GM19324 (cell line): ENCODE measurements at regions not wholly inside any gene's neighbourhood (a gene's known extent, or its start where the extent isn't known, plus 50 kb on each side); places are given as distances from the start of the nearest gene placed in this dataset.

ENCODE experiments used
- ATAC-seq: cut with Tn5 transposase; IDR thresholded peaks from one replicate; pipeline ENCODE4 v1.9.1; 2021; ENCODE audit warnings: mild to moderate bottlenecking, moderate library complexity; ENCODE audit not compliant: unreplicated experiment, low FRiP score

- ATAC-seq, result no peak
These were observed 111.9 kb upstream of the SLC44A3 start for GRCh38 chr1:94708299-94708685.

DNA sequence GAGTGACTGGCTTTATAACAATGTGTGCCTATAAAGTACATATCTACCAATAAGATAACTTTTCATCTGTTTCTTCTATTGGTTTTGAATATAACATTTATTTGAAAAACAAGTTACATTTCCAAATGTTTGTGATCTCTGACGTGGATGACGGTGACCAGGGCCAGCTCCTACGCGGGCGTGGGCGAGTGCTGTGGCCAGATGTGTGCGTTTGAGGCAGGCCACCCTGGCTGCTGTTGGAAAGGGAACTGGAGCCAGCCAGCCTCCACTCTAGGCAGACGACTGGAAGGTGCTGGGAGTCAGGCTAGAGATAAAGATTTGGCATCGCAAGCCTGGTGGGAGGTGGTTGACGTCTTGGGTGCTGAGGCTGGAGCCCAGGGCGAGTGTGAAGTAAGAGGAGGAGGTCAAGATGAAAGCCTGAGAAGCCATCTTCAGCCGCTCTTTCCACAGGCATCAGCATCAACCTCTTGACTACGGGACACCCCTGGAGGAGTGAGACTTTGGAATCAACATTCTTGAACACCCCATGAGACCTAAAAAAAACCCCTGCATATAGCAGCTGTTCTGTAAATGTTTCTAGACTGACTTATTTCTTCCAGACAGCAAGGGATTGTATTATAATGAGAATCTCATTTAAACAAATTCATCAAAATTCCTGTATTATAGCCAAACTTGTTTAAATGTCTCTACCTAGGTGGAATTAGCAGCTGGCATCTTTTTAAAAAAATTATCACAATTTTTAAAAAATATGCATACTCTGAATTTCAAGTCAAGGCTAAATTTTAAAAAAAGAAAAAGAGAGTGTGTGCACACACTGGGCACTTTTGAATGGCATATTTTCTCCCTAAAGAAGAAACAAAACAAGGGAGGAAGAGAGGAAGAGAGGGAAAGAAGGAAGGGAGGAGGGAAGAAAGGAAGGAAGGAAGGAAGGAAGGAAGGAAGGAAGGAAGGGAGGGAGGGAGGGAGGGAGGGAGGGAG, 112.5 kb upstream of the SLC44A3 start:
- ATAC-seq, result no peak

DNA sequence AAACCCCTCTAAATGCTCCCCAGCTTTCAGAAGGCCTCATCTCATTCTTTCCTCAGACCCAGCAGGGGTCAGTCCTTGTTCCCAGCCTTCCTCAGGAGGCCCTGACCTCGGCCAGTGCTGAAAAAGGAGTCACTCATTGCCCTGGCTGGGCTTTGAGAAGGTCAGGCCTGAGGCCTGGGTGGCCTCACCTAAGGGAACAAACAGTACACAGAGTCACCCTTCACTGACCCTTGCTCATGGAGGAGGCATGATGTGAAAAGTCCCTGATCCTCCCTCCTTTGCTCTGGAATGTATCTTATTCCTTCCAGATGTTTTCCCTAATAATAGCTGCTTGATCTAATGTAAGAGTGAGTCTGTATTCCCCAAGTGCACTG, 117.7 kb upstream of the SLC44A3 start:
- no peak for ATAC-seq

GRCh38 chr1:94701796-94702441, 118.2 kb upstream of the SLC44A3 start:
- ATAC-seq, result no peak

- no peak for ATAC-seq
These were observed 121.2 kb upstream of the SLC44A3 start for GRCh38 chr1:94698759-94699502.

DNA sequence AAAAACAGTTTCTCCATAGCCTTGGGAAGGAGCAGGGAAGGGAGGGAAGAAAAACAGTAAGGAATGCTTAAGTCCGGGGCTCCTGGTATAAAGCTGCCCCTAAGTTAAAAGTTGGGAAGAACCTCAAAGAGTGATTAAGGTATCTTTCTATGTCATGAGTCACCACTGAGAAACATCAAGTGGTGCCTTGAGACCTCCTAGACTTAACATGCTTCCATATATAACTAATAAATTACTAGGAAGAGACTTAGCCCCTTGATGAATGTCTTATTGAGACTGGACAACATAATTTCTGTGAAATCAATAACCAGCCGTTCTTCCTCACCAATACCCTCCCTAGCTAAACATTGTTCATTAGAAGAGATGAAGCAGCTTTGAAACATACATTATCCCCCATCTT, 121.8 kb upstream of the SLC44A3 start:
- ATAC-seq, result no peak

DNA sequence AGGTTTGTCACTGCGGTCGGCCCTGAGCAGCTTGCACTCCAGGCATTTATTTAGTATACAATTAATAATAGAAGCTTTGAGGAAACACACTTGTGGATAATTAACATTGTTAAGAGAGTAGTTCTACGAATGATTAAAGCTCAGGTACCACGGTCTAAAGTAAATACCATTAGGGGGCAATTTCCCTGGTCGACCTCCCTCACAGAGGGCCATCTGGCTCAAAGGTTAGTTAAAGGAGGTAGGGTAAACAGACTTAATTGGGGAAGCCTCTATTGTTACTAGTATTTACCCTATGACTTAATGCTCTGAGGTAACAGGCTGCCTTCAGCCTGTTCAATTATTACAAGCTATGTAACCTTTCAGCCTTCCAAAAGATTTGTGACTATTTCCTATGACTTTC, 122.3 kb upstream of the SLC44A3 start:
- no peak for ATAC-seq

GRCh38 chr1:94694226-94694915, 125.8 kb upstream of the SLC44A3 start:
- ATAC-seq, result no peak

- ATAC-seq, result no peak
These were observed 126.7 kb upstream of the SLC44A3 start for GRCh38 chr1:94693435-94693834.

GRCh38 chr1:94693029-94693428, 127.1 kb upstream of the SLC44A3 start:
- no peak for ATAC-seq

DNA sequence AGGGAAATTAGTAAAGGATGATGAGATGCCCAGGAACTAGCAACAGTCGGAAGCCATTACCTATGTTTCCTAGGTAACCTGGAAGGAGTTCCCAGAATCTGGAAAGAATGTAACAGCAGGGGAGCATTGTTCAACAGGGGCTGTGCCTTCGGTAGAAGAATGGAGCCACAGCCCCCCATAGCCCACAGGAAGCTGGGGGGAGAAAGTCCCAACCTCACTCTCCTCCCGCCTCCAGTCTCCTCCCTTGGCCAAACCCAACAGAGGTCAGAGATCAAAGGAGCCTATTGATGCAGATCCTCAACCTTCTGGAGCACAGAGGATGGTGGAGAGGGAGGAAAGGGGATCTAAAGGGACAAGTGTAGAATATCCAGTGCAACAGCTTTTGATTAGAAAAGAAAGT, 131.5 kb upstream of the SLC44A3 start:
- ATAC-seq, result no peak

GRCh38 chr1:94686882-94687281, 133.3 kb upstream of the SLC44A3 start:
- no peak for ATAC-seq

DNA sequence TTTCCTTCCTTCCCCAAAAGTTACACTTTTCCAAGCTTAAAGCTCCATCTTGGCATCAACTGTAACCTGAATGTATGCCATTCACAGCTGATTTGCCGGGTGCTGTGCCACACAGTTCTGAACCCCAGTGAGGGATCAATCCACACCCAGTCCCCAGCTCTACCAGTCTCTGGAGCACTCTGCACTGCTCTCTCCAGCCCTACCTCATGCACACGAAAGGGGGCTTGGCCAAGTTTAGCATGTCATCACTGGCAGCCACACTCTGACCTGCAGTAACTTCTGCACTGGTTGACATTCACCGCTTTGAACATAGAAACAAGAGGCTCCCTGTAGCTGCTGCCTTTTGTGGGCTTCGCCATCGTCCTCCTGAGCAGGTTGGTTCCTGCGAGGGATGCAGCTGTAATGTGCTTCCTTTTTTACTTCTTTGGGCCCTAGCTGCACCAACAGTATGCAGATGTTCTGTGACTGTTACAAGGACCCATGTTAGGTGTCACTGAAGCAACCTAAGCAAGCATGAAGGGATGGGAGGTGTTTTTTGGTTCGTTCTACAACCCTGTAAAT, 135.4 kb upstream of the SLC44A3 start:
- ATAC-seq, result no peak

GRCh38 chr1:94683886-94684285, 136.3 kb upstream of the SLC44A3 start:
- no peak for ATAC-seq

GRCh38 chr1:94680039-94680377, 138.4 kb upstream of the F3 start:
- no peak for ATAC-seq

DNA sequence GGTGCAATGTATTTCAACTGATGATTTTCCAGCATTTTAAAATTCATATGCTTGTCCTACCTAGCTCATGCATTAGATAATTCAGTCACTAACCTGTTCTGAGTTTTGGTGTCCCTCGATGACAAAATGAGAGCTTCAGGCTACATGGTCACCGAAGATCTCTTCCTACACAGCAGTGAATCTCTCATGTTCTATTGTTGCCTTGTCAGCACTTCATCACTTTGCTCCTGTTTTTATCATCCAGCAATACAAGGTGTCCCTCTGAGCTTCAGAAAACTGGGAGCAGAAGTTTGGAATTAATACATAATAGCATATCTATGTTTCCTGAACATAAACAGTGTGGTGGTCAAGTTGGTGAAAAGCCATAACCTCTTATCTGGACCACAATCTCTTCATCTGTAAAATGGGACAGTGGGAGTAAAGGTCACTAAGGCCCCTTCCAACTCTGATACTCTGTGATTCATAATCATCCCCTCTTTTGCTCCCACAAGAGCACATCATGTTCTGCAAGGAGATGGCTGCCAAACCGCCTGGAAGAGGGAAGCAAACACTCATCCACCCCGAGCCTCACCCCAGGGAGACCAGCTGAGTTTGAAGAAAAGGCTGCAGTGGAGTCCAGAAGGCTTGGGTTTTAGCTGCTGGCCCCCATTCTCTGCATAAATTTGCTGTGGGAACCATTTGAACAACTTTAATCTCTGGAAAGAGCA, 137.9 kb upstream of the F3 start:
- no peak for ATAC-seq

DNA sequence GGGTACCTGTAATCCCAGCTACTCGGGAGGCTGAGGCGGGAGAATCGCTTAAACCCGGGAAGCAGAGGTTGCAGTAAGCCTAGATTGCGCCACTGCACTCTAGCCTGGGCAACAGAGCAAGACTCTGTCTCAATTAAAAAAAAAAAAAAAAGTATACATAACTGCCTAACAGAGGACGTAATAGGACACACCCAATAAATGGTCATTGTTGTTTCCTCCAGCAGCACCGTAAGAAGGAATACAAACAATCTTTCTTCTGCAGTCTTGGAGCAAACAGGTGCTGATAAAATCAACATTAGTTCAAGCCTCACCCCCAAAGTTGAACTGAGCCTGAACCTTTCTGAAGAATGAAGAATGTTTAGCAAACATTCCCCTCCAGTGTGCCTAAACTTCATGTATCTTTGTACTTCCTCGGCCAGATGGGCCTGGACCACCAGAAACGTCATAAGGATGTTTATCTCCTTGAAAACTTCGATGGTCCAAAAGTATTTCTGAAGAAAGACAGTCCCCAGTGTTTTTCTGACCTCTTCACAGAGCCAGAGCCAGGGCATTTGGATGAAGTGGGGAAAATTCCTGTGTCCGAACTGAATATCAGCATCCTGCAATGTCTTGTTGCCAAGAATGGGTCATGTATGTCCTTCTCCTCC, 136.8 kb upstream of the F3 start:
- ATAC-seq, result no peak

DNA sequence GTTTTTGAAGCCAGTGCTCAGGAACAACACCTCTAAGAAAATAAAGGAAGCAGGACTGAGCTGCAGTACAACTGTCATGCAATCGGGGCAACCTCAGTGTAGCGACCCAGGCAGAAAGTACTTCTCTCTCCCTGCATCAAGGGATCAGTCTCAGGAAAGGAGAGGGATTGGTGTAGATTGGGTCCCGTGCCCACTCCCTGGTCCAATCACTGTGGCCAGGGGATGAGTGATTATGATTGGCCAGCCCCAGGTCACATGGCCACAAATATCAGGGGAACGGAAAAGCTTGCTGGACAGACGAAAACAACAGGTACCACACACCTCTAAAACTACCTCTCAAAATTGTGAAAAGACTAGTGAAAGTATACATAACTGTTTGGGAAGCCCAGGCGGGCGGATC, 136.2 kb upstream of the F3 start:
- no peak for ATAC-seq

DNA sequence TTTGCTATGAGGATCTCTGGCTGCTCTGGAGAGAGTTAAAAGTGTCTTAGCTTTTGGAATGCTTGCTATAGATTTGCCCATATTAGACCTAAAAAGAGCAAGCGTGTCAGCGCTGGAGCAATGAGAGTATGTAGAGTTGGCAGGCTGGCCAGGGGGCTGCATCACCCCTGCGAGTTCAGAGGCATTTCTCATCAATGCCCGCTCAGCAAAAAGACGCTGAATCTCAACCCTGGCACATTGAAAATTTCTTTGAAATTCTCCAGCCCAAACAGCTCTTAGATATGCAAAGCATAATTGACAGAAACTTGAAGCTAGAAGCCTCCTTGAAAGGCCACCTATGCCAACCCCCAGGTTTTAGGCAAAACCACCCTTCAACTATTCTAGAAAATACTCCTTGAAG, 135.5 kb upstream of the F3 start:
- ATAC-seq, result no peak
